Mesenchymal stem cell (in vitro differentiated cells and primary cell): ENCODE measurements at regions not wholly inside any gene's neighbourhood (a gene's known extent, or its start where the extent isn't known, plus 50 kb on each side); places are given as distances from the start of the nearest gene placed in this dataset.

Source experiments
- DNase-seq: peaks from one replicate; pipeline ENCODE4 v3.0.0-alpha.2; 2013
- H2AFZ ChIP-seq: one replicate; pipeline ENCODE4 v1.6.1; 2013; ENCODE audit warnings: low read depth, mild to moderate bottlenecking, control low read depth, inconsistent platforms, low read length, moderate library complexity
- H2AK5ac ChIP-seq: 2 replicates; pipeline ENCODE4 v1.6.1; 2013; ENCODE audit warnings: low read length, moderate library complexity, mild to moderate bottlenecking, inconsistent platforms; ENCODE audit not compliant: severe bottlenecking
- H2BK120ac ChIP-seq: one replicate; pipeline ENCODE4 v1.6.1; 2013; ENCODE audit warnings: low read depth, mild to moderate bottlenecking, inconsistent platforms, low read length, moderate library complexity
- H2BK12ac ChIP-seq, 2 experiments: one replicate each; pipeline ENCODE4 v1.6.1; 2013; ENCODE audit warnings: inconsistent platforms in 2 of 2, low read length in 2 of 2, mild to moderate bottlenecking in 2 of 2, moderate library complexity in 2 of 2, control low read depth in 1 of 2
- H2BK15ac ChIP-seq: one replicate; pipeline ENCODE4 v1.6.1; 2013; ENCODE audit warnings: mild to moderate bottlenecking, low read depth, inconsistent platforms; ENCODE audit not compliant: poor library complexity, severe bottlenecking
- H2BK5ac ChIP-seq: 2 replicates; pipeline ENCODE4 v1.6.1; 2013; ENCODE audit warnings: low read depth, mild to moderate bottlenecking, low read length, control low read depth, inconsistent platforms; ENCODE audit not compliant: poor library complexity, severe bottlenecking
- H3K14ac ChIP-seq, 2 experiments: one replicate each; pipeline ENCODE4 v1.6.1; 2013; ENCODE audit warnings: inconsistent platforms in 2 of 2, low read length in 2 of 2, control low read depth in 1 of 2, mild to moderate bottlenecking in 1 of 2, moderate library complexity in 1 of 2
- H3K18ac ChIP-seq, 2 experiments: one replicate each; pipeline ENCODE4 v1.6.1; 2013; ENCODE audit warnings: inconsistent platforms in 2 of 2, low read length in 2 of 2, control low read depth in 1 of 2, low read depth in 1 of 2, mild to moderate bottlenecking in 1 of 2
- H3K23ac ChIP-seq, 2 experiments: one replicate each; pipeline ENCODE4 v1.6.1; 2013; ENCODE audit warnings: inconsistent platforms in 2 of 2, low read length in 2 of 2, mild to moderate bottlenecking in 2 of 2, moderate library complexity in 2 of 2, control low read depth in 1 of 2
- H3K27ac ChIP-seq: 2 replicates; pipeline ENCODE4 v1.5.1; 2013; ENCODE audit warnings: mild to moderate bottlenecking, moderate library complexity, low read length, control low read depth, inconsistent platforms; ENCODE audit not compliant: poor library complexity, severe bottlenecking
- H3K27me3 ChIP-seq, 2 experiments: 2 replicates each; pipeline versions ENCODE4 v1.6.1 to v1.7.0; 2013; ENCODE audit warnings: low read length in 2 of 2, mild to moderate bottlenecking in 2 of 2, moderate library complexity in 2 of 2, control low read depth in 1 of 2, inconsistent platforms in 1 of 2; ENCODE audit not compliant: control insufficient read depth in 1 of 2, insufficient read depth in 1 of 2
- H3K36me3 ChIP-seq, 2 experiments: 2 replicates each; pipeline versions ENCODE4 v1.6.1 to v1.7.0; 2013; ENCODE audit warnings: low read length in 2 of 2, control low read depth in 1 of 2, inconsistent platforms in 1 of 2, low read depth in 1 of 2, mild to moderate bottlenecking in 1 of 2; ENCODE audit not compliant: insufficient read depth in 2 of 2, control insufficient read depth in 1 of 2
- H3K4ac ChIP-seq, 2 experiments: one replicate each; pipeline ENCODE4 v1.6.1; 2013; ENCODE audit warnings: inconsistent platforms in 2 of 2, low read length in 2 of 2, mild to moderate bottlenecking in 2 of 2, moderate library complexity in 2 of 2, control low read depth in 1 of 2, low read depth in 1 of 2
- H3K4me1 ChIP-seq: 2 replicates; pipeline ENCODE4 v1.6.1; 2013; ENCODE audit warnings: low read depth, low read length, control low read depth; ENCODE audit not compliant: control insufficient read depth, insufficient read depth
- H3K4me2 ChIP-seq: 2 replicates; pipeline ENCODE4 v1.6.1; 2013; ENCODE audit warnings: low read length, mild to moderate bottlenecking, inconsistent platforms; ENCODE audit not compliant: poor library complexity, severe bottlenecking
- H3K4me3 ChIP-seq, 2 experiments: 2 replicates each; pipeline versions ENCODE4 v1.5.1 to v1.7.0; 2013; ENCODE audit warnings: low read length in 2 of 2, mild to moderate bottlenecking in 2 of 2, control low read depth in 1 of 2, low read depth in 1 of 2; ENCODE audit not compliant: insufficient read depth in 1 of 2
- H3K79me1 ChIP-seq: replicated peaks from 2 replicates; pipeline ENCODE4 v1.6.1; 2013; ENCODE audit warnings: mild to moderate bottlenecking, control low read depth, low read length, inconsistent platforms; ENCODE audit not compliant: poor library complexity, severe bottlenecking
- H3K9ac ChIP-seq: 2 replicates; pipeline ENCODE4 v1.7.0; 2013; ENCODE audit warnings: mild to moderate bottlenecking, low read length, moderate library complexity
- H3K9me3 ChIP-seq: 2 replicates; pipeline ENCODE4 v1.7.0; 2013; ENCODE audit warnings: mild to moderate bottlenecking, low read length; ENCODE audit not compliant: control insufficient read depth
- H4K8ac ChIP-seq: one replicate; pipeline ENCODE4 v1.6.1; 2013; ENCODE audit warnings: inconsistent platforms, mild to moderate bottlenecking, low read length, moderate library complexity
- H4K91ac ChIP-seq: one replicate; pipeline ENCODE4 v1.6.1; 2013; ENCODE audit warnings: mild to moderate bottlenecking, low read length, inconsistent platforms
- WGBS: methylation state at CpG from one replicate; pipeline ENCODE4 v1.1.7; 2013; ENCODE audit warnings: mixed read lengths; 5-methylcytosine and 5-hydroxymethylcytosine counted together

- DNase-seq = no peak
- H2AK5ac ChIP-seq = peak overlapping the region; percentile 45
- H3K4me1 ChIP-seq = peaks cover 2% of the 10 kb centered on the region
- H2AFZ ChIP-seq = no peak overlapping the region
- no peak overlapping the region for H3K14ac ChIP-seq
- H2BK12ac ChIP-seq = no peak overlapping the region
- peak overlapping the region; percentile 27 for H3K27ac ChIP-seq
- H3K9ac ChIP-seq = no peak overlapping the region
- H4K91ac ChIP-seq = no peak overlapping the region
- no peak overlapping the region for H2BK120ac ChIP-seq
- no peak overlapping the region for H3K4me3 ChIP-seq
- no peaks in the 10 kb centered on the region for H3K79me1 ChIP-seq
- H2BK15ac ChIP-seq = no peak overlapping the region
- H3K4ac ChIP-seq = no peak overlapping the region
- 80% methylated on average over 3 of the region's 5 CpGs for WGBS
- H3K18ac ChIP-seq = no peak overlapping the region
- no peaks in the 10 kb centered on the region for H3K27me3 ChIP-seq
- no peak overlapping the region for H2BK5ac ChIP-seq
- no peak overlapping the region for H3K4me2 ChIP-seq
- no peak overlapping the region for H3K23ac ChIP-seq
- no peak overlapping the region for H4K8ac ChIP-seq
- H3K36me3 ChIP-seq = no peaks in the 10 kb centered on the region
- no peaks in the 10 kb centered on the region for H3K9me3 ChIP-seq
These were observed 287.1 kb downstream of the TBC1D4 start for GRCh38 chr13:75194717-75195462.

GRCh38 chr13:75186379-75186778 lies 295.6 kb downstream of the TBC1D4 start:
- no peaks in the 10 kb centered on the region for H3K36me3 ChIP-seq
- no peak overlapping the region for H3K27ac ChIP-seq
- WGBS = 47% methylated on average over 2 of the region's 2 CpGs
- no peak overlapping the region for H2AK5ac ChIP-seq
- H3K9ac ChIP-seq = no peak overlapping the region
- no peak overlapping the region for H2AFZ ChIP-seq
- no peak overlapping the region for H2BK15ac ChIP-seq
- no peak overlapping the region for H3K18ac ChIP-seq
- H3K79me1 ChIP-seq = no peaks in the 10 kb centered on the region
- peak; percentile 12 for DNase-seq
- H3K4ac ChIP-seq = no peak overlapping the region
- H3K4me2 ChIP-seq = no peak overlapping the region
- H2BK5ac ChIP-seq = no peak overlapping the region
- no peaks in the 10 kb centered on the region for H3K4me1 ChIP-seq
- H4K8ac ChIP-seq = no peak overlapping the region
- H2BK12ac ChIP-seq = no peak overlapping the region
- H3K27me3 ChIP-seq = no peaks in the 10 kb centered on the region
- peaks cover 8% of the 10 kb centered on the region for H3K9me3 ChIP-seq
- no peak overlapping the region for H4K91ac ChIP-seq
- no peak overlapping the region for H2BK120ac ChIP-seq
- no peak overlapping the region for H3K23ac ChIP-seq
- no peak overlapping the region for H3K14ac ChIP-seq
- no peak overlapping the region for H3K4me3 ChIP-seq

GRCh38 chr13:75181906-75182305 lies 300.1 kb downstream of the TBC1D4 start:
- no peak overlapping the region for H3K4me3 ChIP-seq
- no peak overlapping the region for H2BK12ac ChIP-seq
- H2BK15ac ChIP-seq = no peak overlapping the region
- H3K36me3 ChIP-seq = no peaks in the 10 kb centered on the region
- no peak overlapping the region for H4K8ac ChIP-seq
- H3K27ac ChIP-seq = peak overlapping the region; percentile 58
- no peak overlapping the region for H2BK120ac ChIP-seq
- WGBS = no CpG with 5 or more reads among the region's 2 CpGs
- no peak overlapping the region for H2BK5ac ChIP-seq
- peaks cover 8% of the 10 kb centered on the region for H3K9me3 ChIP-seq
- H3K9ac ChIP-seq = no peak overlapping the region
- H4K91ac ChIP-seq = no peak overlapping the region
- peaks cover 2% of the 10 kb centered on the region for H3K4me1 ChIP-seq
- H3K79me1 ChIP-seq = no peaks in the 10 kb centered on the region
- H2AFZ ChIP-seq = no peak overlapping the region
- H3K27me3 ChIP-seq = no peaks in the 10 kb centered on the region
- H3K18ac ChIP-seq = no peak overlapping the region
- H3K4me2 ChIP-seq = no peak overlapping the region
- H3K4ac ChIP-seq = no peak overlapping the region
- peak; percentile 12 for DNase-seq
- H3K14ac ChIP-seq = no peak overlapping the region
- H2AK5ac ChIP-seq = no peak overlapping the region
- no peak overlapping the region for H3K23ac ChIP-seq

- H4K8ac ChIP-seq = no peak overlapping the region
- H3K23ac ChIP-seq = no peak overlapping the region
- H2AK5ac ChIP-seq = no peak overlapping the region
- H3K27me3 ChIP-seq = no peaks in the 10 kb centered on the region
- H4K91ac ChIP-seq = no peak overlapping the region
- no peak overlapping the region for H3K4ac ChIP-seq
- no peak overlapping the region for H2BK15ac ChIP-seq
- peaks cover 2% of the 10 kb centered on the region for H3K4me1 ChIP-seq
- H2BK5ac ChIP-seq = no peak overlapping the region
- H3K27ac ChIP-seq = peak overlapping the region; percentile 51
- no peak overlapping the region for H2BK12ac ChIP-seq
- WGBS = no CpG with 5 or more reads among the region's 1 CpG
- no peak overlapping the region for H3K4me3 ChIP-seq
- H3K14ac ChIP-seq = no peak overlapping the region
- no peak overlapping the region for H2BK120ac ChIP-seq
- no peak overlapping the region for H3K9ac ChIP-seq
- H3K36me3 ChIP-seq = no peaks in the 10 kb centered on the region
- H3K79me1 ChIP-seq = no peaks in the 10 kb centered on the region
- no peak overlapping the region for H3K4me2 ChIP-seq
- no peak overlapping the region for H2AFZ ChIP-seq
- peak; percentile 18 for DNase-seq
- H3K18ac ChIP-seq = no peak overlapping the region
- H3K9me3 ChIP-seq = peaks cover 8% of the 10 kb centered on the region
These were observed 301.0 kb downstream of the TBC1D4 start for GRCh38 chr13:75180805-75181455.
